IMR-90 (cell line): ENCODE measurements at regions not wholly inside any gene's neighbourhood (a gene's known extent, or its start where the extent isn't known, plus 50 kb on each side); places are given as distances from the start of the nearest gene placed in this dataset.

ENCODE experiments used
- ATAC-seq: fragments of 200-7000 bp; cut with Tn5 transposase; 2 replicates; pipeline ENCODE4 v1.9.1; 2020; ENCODE audit warnings: low read depth, mild to moderate bottlenecking, moderate library complexity
- BruUV-seq: library from RNA; stranded (reverse); fragments of 400-500 nt; replicated peaks from 2 replicates; lab custom pipeline; 2021; lab: Mats Ljungman, UMichigan
- CTCF ChIA-PET: fragments of 300-600 bp; formaldehyde crosslinking; extraction: SDS; loops from one replicate; lab custom pipeline; 2021; ENCODE audit warnings: antibody characterized with exemption; lab: Yijun Ruan, JAX
- POLR2A ChIA-PET: fragments of 300-600 bp; sonication (Branson Sonifier 250); formaldehyde crosslinking; loops from one replicate; lab custom pipeline; 2022; ENCODE audit warnings: antibody characterized with exemption; ENCODE audit not compliant: unreplicated experiment; lab: Charles Lee
- DNase-seq: peaks from one replicate; pipeline ENCODE4 v3.0.0; 2013
- H2AFZ ChIP-seq: replicated peaks from 2 replicates; pipeline ENCODE3; 2013; ENCODE audit warnings: low read length, mild to moderate bottlenecking; ENCODE audit not compliant: poor library complexity
- H2AK5ac ChIP-seq: 2 replicates; pipeline ENCODE4 v1.6.1; 2013; ENCODE audit warnings: low read depth, low read length, inconsistent platforms
- H2AK9ac ChIP-seq: replicated peaks from 2 replicates; pipeline ENCODE3; 2013; ENCODE audit warnings: mild to moderate bottlenecking, low read depth, low read length, moderate library complexity; ENCODE audit not compliant: poor library complexity
- H2BK120ac ChIP-seq: 2 replicates; pipeline ENCODE4 v1.6.1; 2013; ENCODE audit warnings: low read depth, low read length, inconsistent platforms
- H2BK15ac ChIP-seq: 3 replicates; pipeline ENCODE4 v1.6.1; 2013; ENCODE audit warnings: low read depth, low read length, inconsistent platforms
- H2BK20ac ChIP-seq: 2 replicates; pipeline ENCODE4 v1.6.1; 2013; ENCODE audit warnings: low read depth, mild to moderate bottlenecking, inconsistent platforms, low read length, moderate library complexity
- H2BK5ac ChIP-seq: 2 replicates; pipeline ENCODE4 v1.6.1; 2013; ENCODE audit warnings: mild to moderate bottlenecking, low read depth, low read length, inconsistent platforms; ENCODE audit not compliant: poor library complexity, severe bottlenecking
- H3K14ac ChIP-seq: replicated peaks from 2 replicates; pipeline ENCODE4 v1.6.1; 2013; ENCODE audit warnings: low read depth, low read length, inconsistent platforms
- H3K18ac ChIP-seq: 2 replicates; pipeline ENCODE4 v1.6.1; 2013; ENCODE audit warnings: low read depth, low read length, control low read depth
- H3K23ac ChIP-seq: 2 replicates; pipeline ENCODE4 v1.6.1; 2013; ENCODE audit warnings: low read depth, low read length, inconsistent platforms
- H3K27ac ChIP-seq: 2 replicates; pipeline ENCODE4 v1.5.1; 2013; ENCODE audit warnings: mild to moderate bottlenecking, control low read depth, low read length; ENCODE audit not compliant: insufficient read depth
- H3K27me3 ChIP-seq: 2 replicates; pipeline ENCODE4 v1.6.1; 2013; ENCODE audit warnings: low read length; ENCODE audit not compliant: control insufficient read depth, insufficient read depth
- H3K36me3 ChIP-seq: 2 replicates; pipeline ENCODE4 v1.6.1; 2013; ENCODE audit warnings: low read length, mixed read lengths; ENCODE audit not compliant: control insufficient read depth, insufficient read depth
- H3K4ac ChIP-seq: 2 replicates; pipeline ENCODE4 v1.6.1; 2013; ENCODE audit warnings: low read depth, low read length, inconsistent platforms
- H3K4me1 ChIP-seq: 2 replicates; pipeline ENCODE4 v1.6.1; 2013; ENCODE audit warnings: low read length, mixed read lengths; ENCODE audit not compliant: control insufficient read depth, insufficient read depth
- H3K4me2 ChIP-seq: 2 replicates; pipeline ENCODE4 v1.6.1; 2013; ENCODE audit warnings: low read depth, mild to moderate bottlenecking, control low read depth, low read length, moderate library complexity
- H3K4me3 ChIP-seq: 2 replicates; pipeline ENCODE4 v1.5.1; 2013; ENCODE audit warnings: low read depth, mild to moderate bottlenecking, control low read depth, low read length, moderate library complexity; ENCODE audit not compliant: insufficient read depth
- H3K56ac ChIP-seq: 2 replicates; pipeline ENCODE4 v1.6.1; 2013; ENCODE audit warnings: low read length, inconsistent platforms; ENCODE audit not compliant: insufficient read depth; ENCODE audit errors: extremely low read depth
- H3K79me1 ChIP-seq, 2 experiments: 2 replicates each; pipeline ENCODE4 v1.6.1; 2013; ENCODE audit warnings: low read length in 2 of 2, inconsistent platforms in 1 of 2, low read depth in 1 of 2
- H3K9ac ChIP-seq: 2 replicates; pipeline ENCODE4 v1.6.1; 2013; ENCODE audit warnings: low read depth, low read length, control low read depth
- H3K9me1 ChIP-seq: 2 replicates; pipeline ENCODE4 v1.6.1; 2013; ENCODE audit warnings: low read length, inconsistent platforms; ENCODE audit not compliant: insufficient read depth
- H3K9me3 ChIP-seq: 2 replicates; pipeline ENCODE4 v1.6.1; 2013; ENCODE audit warnings: low read length; ENCODE audit not compliant: control insufficient read depth, insufficient read depth
- H4K20me1 ChIP-seq: 2 replicates; pipeline ENCODE4 v1.6.1; 2013; ENCODE audit warnings: low read length, inconsistent platforms; ENCODE audit not compliant: insufficient read depth
- H4K5ac ChIP-seq: 2 replicates; pipeline ENCODE4 v1.6.1; 2013; ENCODE audit warnings: mild to moderate bottlenecking, low read depth, low read length, control low read depth
- H4K8ac ChIP-seq, 2 experiments: 2 replicates each; pipeline ENCODE4 v1.6.1; 2013; ENCODE audit warnings: low read depth in 2 of 2, low read length in 2 of 2, control low read depth in 1 of 2, inconsistent platforms in 1 of 2
- H4K91ac ChIP-seq: 2 replicates; pipeline ENCODE4 v1.6.1; 2013; ENCODE audit warnings: low read depth, low read length, inconsistent platforms; ENCODE audit not compliant: insufficient read depth
- BHLHE40 ChIP-seq: fragments of 150-350 bp; IDR thresholded peaks from 2 replicates; pipeline ENCODE4 v1.6.1; 2016; ENCODE audit warnings: mild to moderate bottlenecking, low read depth, low read length
- CEBPB ChIP-seq: IDR thresholded peaks from 2 replicates; pipeline ENCODE4 v1.6.1; 2012; ENCODE audit warnings: low read depth, low read length, improper control_type of control experiment
- CHD1 ChIP-seq: IDR thresholded peaks from 2 replicates; pipeline ENCODE4 v1.6.1; 2012; ENCODE audit warnings: low read depth, low read length, improper control_type of control experiment
- FOS ChIP-seq: fragments of 150-350 bp; IDR thresholded peaks from 2 replicates; pipeline ENCODE4 v1.6.1; 2016; ENCODE audit warnings: low read depth, low read length
- MAFK ChIP-seq: IDR thresholded peaks from 2 replicates; pipeline ENCODE4 v1.6.1; 2012; ENCODE audit warnings: low read depth, low read length, improper control_type of control experiment
- MAZ ChIP-seq: IDR thresholded peaks from 2 replicates; pipeline ENCODE4 v1.6.1; 2012; ENCODE audit warnings: low read depth, mild to moderate bottlenecking, low read length, improper control_type of control experiment, moderate library complexity, borderline replicate concordance
- MXI1 ChIP-seq: IDR thresholded peaks from 2 replicates; pipeline ENCODE4 v1.6.1; 2012; ENCODE audit warnings: low read depth, mild to moderate bottlenecking, low read length, moderate library complexity, borderline replicate concordance
- NFE2L2 ChIP-seq: fragments of 150-350 bp; IDR thresholded peaks from 2 replicates; pipeline ENCODE4 v1.6.1; 2016; ENCODE audit warnings: low read depth, mild to moderate bottlenecking, low read length
- POLR2A ChIP-seq: IDR thresholded peaks from 2 replicates; pipeline ENCODE4 v1.6.1; 2012; ENCODE audit warnings: mild to moderate bottlenecking, low read depth, low read length
- RAD21 ChIP-seq: IDR thresholded peaks from 2 replicates; pipeline ENCODE4 v1.6.1; 2012; ENCODE audit warnings: low read length, improper control_type of control experiment
- RCOR1 ChIP-seq: IDR thresholded peaks from 2 replicates; pipeline ENCODE4 v1.6.1; 2012; ENCODE audit warnings: mild to moderate bottlenecking, low read length, improper control_type of control experiment; ENCODE audit not compliant: insufficient replicate concordance
- RFX5 ChIP-seq: IDR thresholded peaks from 2 replicates; pipeline ENCODE4 v1.8.0; 2012; ENCODE audit warnings: low read depth, mild to moderate bottlenecking, low read length, moderate library complexity
- SMC3 ChIP-seq: fragments of 150-350 bp; IDR thresholded peaks from 2 replicates; pipeline ENCODE4 v1.6.1; 2016; ENCODE audit warnings: low read depth, mild to moderate bottlenecking, antibody characterized with exemption, low read length, moderate library complexity
- WGBS, 2 experiments: methylation state at CpG; one replicate each; pipeline versions ENCODE4 v1.1.5 to v1.1.7; 2013; ENCODE audit warnings: missing lambda C conversion rate in 2 of 2; ENCODE audit not compliant: insufficient read length in 1 of 2; ENCODE audit errors: extremely low coverage in 2 of 2; 5-methylcytosine and 5-hydroxymethylcytosine counted together
- dilution Hi-C: fragments of 300-500 bp; cut with HindIII; formaldehyde crosslinking; loops from one replicate; pipeline ENCODE4 v1.14.3; 2018; ENCODE audit warnings: low sequenced_read_pairs; ENCODE audit not compliant: unreplicated experiment
- in situ Hi-C: fragments of 300-500 bp; cut with MboI; formaldehyde crosslinking; loops from 3 replicates; pipeline ENCODE4 v1.14.3; 2019; ENCODE audit warnings: low sequenced_read_pairs, inconsistent platforms, mixed read lengths
- intact Hi-C: fragments of 100-400 bp; cut with micrococcal nuclease; formaldehyde crosslinking; loops from 2 replicates; pipeline ENCODE4 v1.10.0; 2022
- TF ChIP-seq, protein P1 (sequence below): fragments of 150-350 bp; IDR thresholded peaks from 2 replicates; pipeline ENCODE4 v1.6.1; 2017; ENCODE audit warnings: mild to moderate bottlenecking, antibody characterized with exemption, low read length, low read depth
- TF ChIP-seq, protein P2 (sequence below): conservative IDR thresholded peaks from 2 replicates; pipeline ENCODE4 v1.5.1; 2012; ENCODE audit warnings: mild to moderate bottlenecking, low read depth, low read length, improper control_type of control experiment
- TF ChIP-seq, protein P3 (sequence below): fragments of 150-350 bp; IDR thresholded peaks from 2 replicates; pipeline ENCODE4 v1.6.1; 2016; ENCODE audit warnings: low read depth, mild to moderate bottlenecking, low read length, moderate library complexity, borderline replicate concordance

DNA sequence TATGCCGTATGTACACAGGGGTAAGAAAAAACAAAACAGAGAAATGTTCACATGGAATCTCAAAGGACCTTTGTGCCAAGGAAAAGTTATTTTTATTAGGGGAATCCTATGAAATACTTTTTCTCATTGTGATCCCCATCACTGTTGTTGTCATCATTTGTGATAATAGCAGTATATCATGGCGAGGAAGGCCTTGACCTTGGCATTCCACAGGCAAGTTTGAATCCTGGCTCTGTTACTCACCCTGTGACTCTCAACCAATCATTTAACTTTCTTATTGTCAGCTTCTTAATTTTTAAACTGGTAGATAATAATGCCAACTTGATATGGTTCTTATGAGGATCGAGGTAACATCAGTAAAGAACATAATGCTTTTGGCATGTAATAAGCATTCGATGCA, 142.2 kb upstream of the DDHD1 start:
- H3K14ac ChIP-seq, result no peak overlapping the region
- no peak overlapping the region for H3K23ac ChIP-seq
- H3K9me1 ChIP-seq, result no peaks in the 10 kb centered on the region
- no peak overlapping the region for H3K18ac ChIP-seq
- DNase-seq, result no peak
- no peak for TF ChIP-seq MXI1
- no peak for TF ChIP-seq BHLHE40
- TF ChIP-seq CHD1, result no peak
- no peak for TF ChIP-seq RAD21
- no peak for TF ChIP-seq MAFK
- TF ChIP-seq CEBPB, result no peak
- TF ChIP-seq, protein P1, sequence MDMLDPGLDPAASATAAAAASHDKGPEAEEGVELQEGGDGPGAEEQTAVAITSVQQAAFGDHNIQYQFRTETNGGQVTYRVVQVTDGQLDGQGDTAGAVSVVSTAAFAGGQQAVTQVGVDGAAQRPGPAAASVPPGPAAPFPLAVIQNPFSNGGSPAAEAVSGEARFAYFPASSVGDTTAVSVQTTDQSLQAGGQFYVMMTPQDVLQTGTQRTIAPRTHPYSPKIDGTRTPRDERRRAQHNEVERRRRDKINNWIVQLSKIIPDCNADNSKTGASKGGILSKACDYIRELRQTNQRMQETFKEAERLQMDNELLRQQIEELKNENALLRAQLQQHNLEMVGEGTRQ, result no peak
- no peak for TF ChIP-seq MAZ
- TF ChIP-seq, protein P2, sequence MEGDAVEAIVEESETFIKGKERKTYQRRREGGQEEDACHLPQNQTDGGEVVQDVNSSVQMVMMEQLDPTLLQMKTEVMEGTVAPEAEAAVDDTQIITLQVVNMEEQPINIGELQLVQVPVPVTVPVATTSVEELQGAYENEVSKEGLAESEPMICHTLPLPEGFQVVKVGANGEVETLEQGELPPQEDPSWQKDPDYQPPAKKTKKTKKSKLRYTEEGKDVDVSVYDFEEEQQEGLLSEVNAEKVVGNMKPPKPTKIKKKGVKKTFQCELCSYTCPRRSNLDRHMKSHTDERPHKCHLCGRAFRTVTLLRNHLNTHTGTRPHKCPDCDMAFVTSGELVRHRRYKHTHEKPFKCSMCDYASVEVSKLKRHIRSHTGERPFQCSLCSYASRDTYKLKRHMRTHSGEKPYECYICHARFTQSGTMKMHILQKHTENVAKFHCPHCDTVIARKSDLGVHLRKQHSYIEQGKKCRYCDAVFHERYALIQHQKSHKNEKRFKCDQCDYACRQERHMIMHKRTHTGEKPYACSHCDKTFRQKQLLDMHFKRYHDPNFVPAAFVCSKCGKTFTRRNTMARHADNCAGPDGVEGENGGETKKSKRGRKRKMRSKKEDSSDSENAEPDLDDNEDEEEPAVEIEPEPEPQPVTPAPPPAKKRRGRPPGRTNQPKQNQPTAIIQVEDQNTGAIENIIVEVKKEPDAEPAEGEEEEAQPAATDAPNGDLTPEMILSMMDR, result no peak
- no peak for TF ChIP-seq POLR2A
- no peak for TF ChIP-seq RCOR1
- no peak for TF ChIP-seq SMC3
- no peak for TF ChIP-seq FOS
- no peak for TF ChIP-seq NFE2L2
- no peak for TF ChIP-seq RFX5
- TF ChIP-seq, protein P3, sequence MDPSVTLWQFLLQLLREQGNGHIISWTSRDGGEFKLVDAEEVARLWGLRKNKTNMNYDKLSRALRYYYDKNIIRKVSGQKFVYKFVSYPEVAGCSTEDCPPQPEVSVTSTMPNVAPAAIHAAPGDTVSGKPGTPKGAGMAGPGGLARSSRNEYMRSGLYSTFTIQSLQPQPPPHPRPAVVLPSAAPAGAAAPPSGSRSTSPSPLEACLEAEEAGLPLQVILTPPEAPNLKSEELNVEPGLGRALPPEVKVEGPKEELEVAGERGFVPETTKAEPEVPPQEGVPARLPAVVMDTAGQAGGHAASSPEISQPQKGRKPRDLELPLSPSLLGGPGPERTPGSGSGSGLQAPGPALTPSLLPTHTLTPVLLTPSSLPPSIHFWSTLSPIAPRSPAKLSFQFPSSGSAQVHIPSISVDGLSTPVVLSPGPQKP, result no peak
- H3K4me1 ChIP-seq, result no peaks in the 10 kb centered on the region
- POLR2A ChIA-PET, result no interaction called here
- no peak overlapping the region for H2BK20ac ChIP-seq
- no peak overlapping the region for H2AK5ac ChIP-seq
- no peak overlapping the region for H3K27ac ChIP-seq
- intact Hi-C loops (loop anchor here (5.0 kb wide), 1 partner anchor 233 kb away; no protein-coding TSS in a partner anchor), in situ Hi-C loops (loop anchor here (10.0 kb wide), 1 partner anchor 1039 kb away; no protein-coding TSS in a partner anchor), dilution Hi-C loops (no loop called here)
- no CpG with 5 or more reads among the region's 4 CpGs for WGBS, 2 experiments
- H3K79me1 ChIP-seq, result no peaks in the 10 kb centered on the region
- H3K9ac ChIP-seq, result no peak overlapping the region
- BruUV-seq, result no TSS peak
- H3K27me3 ChIP-seq, result no peaks in the 10 kb centered on the region
- no peak overlapping the region for H2AK9ac ChIP-seq
- no peak overlapping the region for H4K8ac ChIP-seq
- H3K4me3 ChIP-seq, result no peak overlapping the region
- no peak overlapping the region for H2BK15ac ChIP-seq
- H3K4me2 ChIP-seq, result no peak overlapping the region
- H3K4ac ChIP-seq, result no peak overlapping the region
- H4K20me1 ChIP-seq, result no peaks in the 10 kb centered on the region
- CTCF ChIA-PET, result interaction anchor here (0.6 to 1.5 kb wide), 11 partner anchors 11 to 1093 kb away, joined by 3 to 17 read pairs (median 4); partner anchors contain the start of gene DDHD1
- no peak overlapping the region for H2BK5ac ChIP-seq
- no peak overlapping the region for H2AFZ ChIP-seq
- no peak overlapping the region for H2BK120ac ChIP-seq
- ATAC-seq, result no peak
- H3K56ac ChIP-seq, result no peak overlapping the region
- no peaks in the 10 kb centered on the region for H3K36me3 ChIP-seq
- no peak overlapping the region for H4K91ac ChIP-seq
- H3K9me3 ChIP-seq, result no peaks in the 10 kb centered on the region
- H4K5ac ChIP-seq, result no peak overlapping the region
